ENCODE measurements at regions not wholly inside any gene's neighbourhood (a gene's known extent, or its start where the extent isn't known, plus 50 kb on each side); places are given as distances from the start of the nearest gene placed in this dataset.

GRCh38 chr7:153034791-153035190 lies 275.2 kb downstream of the ACTR3B start:
- TF ChIP-seq POLR2AphosphoS5 (IDR thresholded peaks at IDR 0.05; ENCODE audit: low read depth, low read length) (no peak), CTCF (IDR thresholded peaks at IDR 0.05) (no peak)
